ENCODE measurements at regions not wholly inside any gene's neighbourhood (a gene's known extent, or its start where the extent isn't known, plus 50 kb on each side); places are given as distances from the start of the nearest gene placed in this dataset.

- TF ChIP-seq IRF3 (IDR thresholded peaks at IDR 0.05) (no peak), SUPT20H (IDR thresholded peaks at IDR 0.05; ENCODE audit: borderline replicate concordance, control insufficient read depth, low read depth, low read length) (no peak), IKZF2 (IDR thresholded peaks at IDR 0.05) (peak; percentile 42 to 47; a peak in 3 of 4 replicates), JUND (IDR thresholded peaks at IDR 0.05; ENCODE audit: low read depth, low read length) (no peak), NR2C1 (IDR thresholded peaks at IDR 0.05) (no peak), MYB (IDR thresholded peaks at IDR 0.05; ENCODE audit: borderline replicate concordance, low read depth, low read length) (no peak), ZNF384 (IDR thresholded peaks at IDR 0.05; ENCODE audit: borderline replicate concordance, low read depth, low read length) (no peak), NR2C2 (IDR thresholded peaks at IDR 0.05; ENCODE audit: borderline replicate concordance, control insufficient read depth, insufficient read length, low read depth) (no peak), POLR2AphosphoS2 (IDR thresholded peaks at IDR 0.05; ENCODE audit: low read depth, low read length) (no peak), SREBF2 (IDR thresholded peaks at IDR 0.05; ENCODE audit: low read length) (no peak), RFX5 (IDR thresholded peaks at IDR 0.05; ENCODE audit: low read depth, low read length) (no peak), MTA3 (IDR thresholded peaks at IDR 0.05; ENCODE audit: borderline replicate concordance, low read length) (no peak), KDM1A (IDR thresholded peaks at IDR 0.05; ENCODE audit: borderline replicate concordance) (no peak), ZSCAN29 (IDR thresholded peaks at IDR 0.05) (no peak), CBX5 (IDR thresholded peaks at IDR 0.05; ENCODE audit: low read depth) (no peak), SPI1 (IDR thresholded peaks at IDR 0.05; ENCODE audit: borderline replicate concordance, insufficient read depth, low read depth, low read length) (0 out of 2 replicates have a peak, but pooled peaks have one; percentile 4), DPF2 (IDR thresholded peaks at IDR 0.05) (no peak), BCLAF1 (IDR thresholded peaks at IDR 0.05) (no peak), E4F1 (IDR thresholded peaks at IDR 0.05; ENCODE audit: borderline replicate concordance, partially characterized antibody) (no peak), RELA (IDR thresholded peaks at IDR 0.05; ENCODE audit: borderline replicate concordance, partially characterized antibody) (no peak), NR2F1 (conservative IDR thresholded peaks at IDR 0.05) (no peak), CREM (IDR thresholded peaks at IDR 0.05; ENCODE audit: low read depth) (peak; percentile 51; the same call in 1 of the 2 replicates), ZBTB33 (IDR thresholded peaks at IDR 0.05) (no peak)
These were observed 112.3 kb upstream of the BCL2L14 start (continued) for GRCh38 chr12:11958221-11959091.

Data from GM12878 (cell line).